ENCODE measurements at regions not wholly inside any gene's neighbourhood (a gene's known extent, or its start where the extent isn't known, plus 50 kb on each side); places are given as distances from the start of the nearest gene placed in this dataset.

DNA sequence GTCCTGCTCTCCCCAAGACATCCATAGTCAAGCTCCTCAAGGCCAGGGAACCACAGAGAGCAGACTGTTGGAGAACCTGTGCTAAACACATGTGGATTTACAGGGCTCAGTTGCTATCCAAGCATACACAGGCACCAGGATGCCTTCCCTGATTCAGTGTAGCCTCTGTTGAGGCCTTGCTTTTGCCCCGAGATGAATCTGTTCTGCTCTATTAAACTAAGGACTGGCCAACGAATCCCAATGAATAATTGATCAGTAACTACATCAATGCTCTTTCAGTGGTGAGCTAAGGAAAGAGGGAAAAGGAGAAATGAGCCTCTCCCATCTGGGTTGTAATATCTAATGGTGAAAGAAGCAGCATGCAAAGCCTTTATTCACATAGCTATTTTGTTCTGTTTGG is 58.7 kb upstream of the SPTBN1 start:
- Histone ChIP-seq H3K27me3 (ENCODE audit: insufficient read depth, low read length) (no peaks in the 10 kb centered on the region), H3K23ac (ENCODE audit: insufficient read length, low read depth, low read length) (no peak overlapping the region), H3K18ac (ENCODE audit: insufficient read length, low read depth, low read length) (no peak overlapping the region), H3K23me2 (ENCODE audit: insufficient read length, low read depth, low read length, poor library complexity, severe bottlenecking) (no peaks in the 10 kb centered on the region), H3K27ac (ENCODE audit: insufficient read length, low read depth, low read length) (no peak overlapping the region), H4K5ac (ENCODE audit: insufficient read length, low read depth, low read length) (no peak overlapping the region), H4K20me1 (ENCODE audit: control insufficient read depth, insufficient read depth, insufficient read length) (no peaks in the 10 kb centered on the region), H4K8ac (replicated peaks; ENCODE audit: insufficient read length, low read depth, low read length) (no peak overlapping the region), H3K4me1 (ENCODE audit: insufficient read depth, low read length) (no peaks in the 10 kb centered on the region; the same call in 1 of the 2 replicates), H2AFZ (ENCODE audit: low read length) (no peak overlapping the region), H3K9me3 (ENCODE audit: control insufficient read depth, low read depth, low read length) (no peaks in the 10 kb centered on the region), H3K14ac (ENCODE audit: insufficient read depth, low read length) (no peak overlapping the region), H3K9ac (ENCODE audit: extremely low read depth, insufficient read length, low read length) (no peak overlapping the region), H2AK5ac (ENCODE audit: insufficient read length, low read length) (no peak overlapping the region), H3K79me2 (ENCODE audit: insufficient read depth, low read length) (no peaks in the 10 kb centered on the region), H2BK5ac (ENCODE audit: insufficient read length, low read length) (no peak overlapping the region), H4K91ac (ENCODE audit: insufficient read length, low read depth, low read length) (no peak overlapping the region), H3T11ph (ENCODE audit: low read length) (no peak overlapping the region), H2BK120ac (ENCODE audit: low read depth, low read length, poor library complexity, severe bottlenecking) (no peak overlapping the region), H3K56ac (ENCODE audit: insufficient read length, low read depth, low read length) (no peak overlapping the region), H3K79me1 (ENCODE audit: insufficient read depth, low read depth, low read length, poor library complexity, severe bottlenecking) (no peaks in the 10 kb centered on the region), H2BK20ac (ENCODE audit: low read depth, low read length, poor library complexity, severe bottlenecking) (no peak overlapping the region), H3K4me2 (ENCODE audit: insufficient read depth, insufficient read length, low read length) (no peak overlapping the region), H2BK15ac (ENCODE audit: low read depth, low read length) (no peak overlapping the region), H2BK12ac (ENCODE audit: insufficient read length, low read depth, low read length) (no peak overlapping the region), H3K4ac (ENCODE audit: low read depth, low read length) (no peak overlapping the region)
- Mint-ChIP-seq H3K27ac (no peak overlapping the region), H3K36me3 (ENCODE audit: insufficient read depth in 1 of 3, low read depth in 3 of 3) (no peaks in the 10 kb centered on the region), H3K4me3 (no peak overlapping the region), H3K4me1 (peaks cover 3% of the 10 kb centered on the region in 2 experiments; a peak in 2 of 4 replicates), H3K27me3 (ENCODE audit: low read depth) (peaks cover 1% of the 10 kb centered on the region; the same call in 1 of the 2 replicates), H3K9me3 (no peaks in the 10 kb centered on the region)
- no CpG with 5 or more reads among the region's 2 CpGs for WGBS (ENCODE audit: extremely low coverage, insufficient read length, low lambda C conversion rate)
- no peak for DNase-seq
- TF ChIP-seq, protein P1, sequence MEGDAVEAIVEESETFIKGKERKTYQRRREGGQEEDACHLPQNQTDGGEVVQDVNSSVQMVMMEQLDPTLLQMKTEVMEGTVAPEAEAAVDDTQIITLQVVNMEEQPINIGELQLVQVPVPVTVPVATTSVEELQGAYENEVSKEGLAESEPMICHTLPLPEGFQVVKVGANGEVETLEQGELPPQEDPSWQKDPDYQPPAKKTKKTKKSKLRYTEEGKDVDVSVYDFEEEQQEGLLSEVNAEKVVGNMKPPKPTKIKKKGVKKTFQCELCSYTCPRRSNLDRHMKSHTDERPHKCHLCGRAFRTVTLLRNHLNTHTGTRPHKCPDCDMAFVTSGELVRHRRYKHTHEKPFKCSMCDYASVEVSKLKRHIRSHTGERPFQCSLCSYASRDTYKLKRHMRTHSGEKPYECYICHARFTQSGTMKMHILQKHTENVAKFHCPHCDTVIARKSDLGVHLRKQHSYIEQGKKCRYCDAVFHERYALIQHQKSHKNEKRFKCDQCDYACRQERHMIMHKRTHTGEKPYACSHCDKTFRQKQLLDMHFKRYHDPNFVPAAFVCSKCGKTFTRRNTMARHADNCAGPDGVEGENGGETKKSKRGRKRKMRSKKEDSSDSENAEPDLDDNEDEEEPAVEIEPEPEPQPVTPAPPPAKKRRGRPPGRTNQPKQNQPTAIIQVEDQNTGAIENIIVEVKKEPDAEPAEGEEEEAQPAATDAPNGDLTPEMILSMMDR (conservative IDR thresholded peaks at IDR 0.05) = no peak

Measured in H9 (cell line).